ENCODE measurements at regions not wholly inside any gene's neighbourhood (a gene's known extent, or its start where the extent isn't known, plus 50 kb on each side); places are given as distances from the start of the nearest gene placed in this dataset.

GRCh38 chr3:5341610-5342009, 154.1 kb downstream of the EDEM1 start:
- H3K9me1 ChIP-seq (ENCODE audit: control insufficient read depth, insufficient read depth, low read length) = no peaks in the 10 kb centered on the region
- H3K36me3 ChIP-seq (ENCODE audit: control insufficient read depth, insufficient read depth, low read length) = no peaks in the 10 kb centered on the region
- FAIRE-seq = no peak
- H3K4me1 ChIP-seq (replicated peaks in 1 of 2; ENCODE audit: control insufficient read depth in 2 of 2, insufficient read depth in 2 of 2, low read length in 2 of 2) = no peaks in the 10 kb centered on the region
- ChIA-PET POLR2A (no interaction called here), CTCF (ENCODE audit: low intra/inter-chr PET ratio) (no interaction called here)
- 3% methylated on average over 7 of the region's 7 CpGs for WGBS (ENCODE audit: insufficient coverage, low coverage, missing lambda C conversion rate)
- H2AFZ ChIP-seq (ENCODE audit: low read depth, low read length) = no peak overlapping the region
- TF ChIP-seq, protein P1, sequence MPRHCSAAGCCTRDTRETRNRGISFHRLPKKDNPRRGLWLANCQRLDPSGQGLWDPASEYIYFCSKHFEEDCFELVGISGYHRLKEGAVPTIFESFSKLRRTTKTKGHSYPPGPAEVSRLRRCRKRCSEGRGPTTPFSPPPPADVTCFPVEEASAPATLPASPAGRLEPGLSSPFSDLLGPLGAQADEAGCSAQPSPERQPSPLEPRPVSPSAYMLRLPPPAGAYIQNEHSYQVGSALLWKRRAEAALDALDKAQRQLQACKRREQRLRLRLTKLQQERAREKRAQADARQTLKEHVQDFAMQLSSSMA (CRISPR knock-in tag; IDR thresholded peaks at IDR 0.05) = no peak
- no peak for TF ChIP-seq SFPQ (IDR thresholded peaks at IDR 0.05; ENCODE audit: low read depth, low read length)
- TF ChIP-seq HDAC8 (tag; IDR thresholded peaks at IDR 0.05) = no peak
- no peak for TF ChIP-seq KLF1 (tag; IDR thresholded peaks at IDR 0.05)
- TF ChIP-seq BRD4 (IDR thresholded peaks at IDR 0.05) = no peak
- TF ChIP-seq MLX (CRISPR knock-in tag; conservative IDR thresholded peaks at IDR 0.05) = no peak
- no peak for TF ChIP-seq RB1 (IDR thresholded peaks at IDR 0.05; ENCODE audit: low read depth)
- H3K9me3 ChIP-seq (replicated peaks; ENCODE audit: control insufficient read depth, insufficient read depth, low read depth, low read length) = no peaks in the 10 kb centered on the region
- no peak for ATAC-seq
- H4K20me1 ChIP-seq (replicated peaks; ENCODE audit: control insufficient read depth, insufficient read depth, low read length) = no peaks in the 10 kb centered on the region
- no TSS peak for BruUV-seq (replicated peaks)
- peaks cover 10 to 40% of the 10 kb centered on the region in 2 experiments for H3K27me3 ChIP-seq (ENCODE audit: control insufficient read depth in 2 of 2, insufficient read depth in 2 of 2, low read length in 2 of 2)
- in situ Hi-C loops (cut with MboI) (no loop called here), intact Hi-C loops (cut with micrococcal nuclease) (no loop called here)
- H3K4me3 ChIP-seq = no peak overlapping the region
- no peak overlapping the region for H3K4me2 ChIP-seq (ENCODE audit: insufficient read depth, low read length)
- H3K79me2 ChIP-seq (ENCODE audit: control insufficient read depth, insufficient read depth, low read length) = no peaks in the 10 kb centered on the region
- H3K27ac ChIP-seq (ENCODE audit: extremely low read depth, low read depth, low read length) = no peak overlapping the region
- H3K9ac ChIP-seq (ENCODE audit: insufficient read depth in 1 of 2, low read depth in 2 of 2, low read length in 2 of 2) = no peak overlapping the region
- DNase-seq (ENCODE audit: extremely low read depth in 1 of 4, low spot score in 3 of 4) = no peak
